ENCODE measurements at regions not wholly inside any gene's neighbourhood (a gene's known extent, or its start where the extent isn't known, plus 50 kb on each side); places are given as distances from the start of the nearest gene placed in this dataset.

- no peak for TF ChIP-seq CTCF (IDR thresholded peaks at IDR 0.05; ENCODE audit: control extremely low read depth in 1 of 3, insufficient read depth in 1 of 3, low read depth in 1 of 3, low read length in 3 of 3)
- no peak for TF ChIP-seq TAF1 (IDR thresholded peaks at IDR 0.05; ENCODE audit: low read depth, low read length)
- no peak for TF ChIP-seq HDAC6 (IDR thresholded peaks at IDR 0.05; ENCODE audit: low read depth, low read length)
These were observed 62.6 kb upstream of the RPS23 start (continued) for GRCh38 chr5:82340799-82341198.

Measured in H1 (cell line).